DND-41 (cell line): ENCODE measurements at regions not wholly inside any gene's neighbourhood (a gene's known extent, or its start where the extent isn't known, plus 50 kb on each side); places are given as distances from the start of the nearest gene placed in this dataset.

Experiments used
- EZH2 ChIP-seq: IDR thresholded peaks from 3 replicates; pipeline ENCODE4 v1.6.1; 2012; ENCODE audit warnings: borderline replicate concordance, low read depth, mild to moderate bottlenecking, moderate library complexity, low read length, inconsistent platforms; ENCODE audit not compliant: severe bottlenecking
- TF ChIP-seq, protein P1 (sequence below): IDR thresholded peaks from 2 replicates; pipeline ENCODE4 v1.5.1; 2012; ENCODE audit warnings: borderline replicate concordance, low read length, moderate library complexity, mild to moderate bottlenecking; ENCODE audit not compliant: poor library complexity, severe bottlenecking; ENCODE audit errors: extremely low read depth

DNA sequence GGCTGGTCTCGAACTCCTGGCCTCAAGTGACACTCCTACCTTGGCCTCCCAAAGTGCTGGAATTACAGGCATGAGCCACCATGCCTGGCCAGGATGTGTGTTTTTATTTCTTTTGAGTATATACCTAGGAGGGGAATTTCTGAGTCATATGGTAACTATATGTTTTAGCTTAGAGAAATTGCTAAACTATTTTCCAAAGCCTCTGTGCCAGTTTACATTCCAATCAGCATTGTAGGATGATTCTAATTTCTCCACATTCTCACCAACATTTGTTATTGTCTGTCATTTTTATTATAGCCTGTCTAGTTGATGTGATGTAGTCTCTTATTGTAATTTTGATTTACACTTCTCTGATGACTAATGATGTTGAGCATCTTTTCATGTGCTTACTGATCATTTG lies 1576.0 kb downstream of the RPA4 start:
- TF ChIP-seq, protein P1, sequence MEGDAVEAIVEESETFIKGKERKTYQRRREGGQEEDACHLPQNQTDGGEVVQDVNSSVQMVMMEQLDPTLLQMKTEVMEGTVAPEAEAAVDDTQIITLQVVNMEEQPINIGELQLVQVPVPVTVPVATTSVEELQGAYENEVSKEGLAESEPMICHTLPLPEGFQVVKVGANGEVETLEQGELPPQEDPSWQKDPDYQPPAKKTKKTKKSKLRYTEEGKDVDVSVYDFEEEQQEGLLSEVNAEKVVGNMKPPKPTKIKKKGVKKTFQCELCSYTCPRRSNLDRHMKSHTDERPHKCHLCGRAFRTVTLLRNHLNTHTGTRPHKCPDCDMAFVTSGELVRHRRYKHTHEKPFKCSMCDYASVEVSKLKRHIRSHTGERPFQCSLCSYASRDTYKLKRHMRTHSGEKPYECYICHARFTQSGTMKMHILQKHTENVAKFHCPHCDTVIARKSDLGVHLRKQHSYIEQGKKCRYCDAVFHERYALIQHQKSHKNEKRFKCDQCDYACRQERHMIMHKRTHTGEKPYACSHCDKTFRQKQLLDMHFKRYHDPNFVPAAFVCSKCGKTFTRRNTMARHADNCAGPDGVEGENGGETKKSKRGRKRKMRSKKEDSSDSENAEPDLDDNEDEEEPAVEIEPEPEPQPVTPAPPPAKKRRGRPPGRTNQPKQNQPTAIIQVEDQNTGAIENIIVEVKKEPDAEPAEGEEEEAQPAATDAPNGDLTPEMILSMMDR = no peak
- no peak for TF ChIP-seq EZH2
